ENCODE measurements at regions not wholly inside any gene's neighbourhood (a gene's known extent, or its start where the extent isn't known, plus 50 kb on each side); places are given as distances from the start of the nearest gene placed in this dataset.
"Not testable (repeated sequence)": the region's sequence is repeated elsewhere in the genome, so short reads cannot be mapped to it uniquely, and the experiment has no call there.

- Histone ChIP-seq H3K36me3 (no peaks in the 10 kb centered on the region), H3K9me3 (no peaks in the 10 kb centered on the region), H3K27me3 (no peaks in the 10 kb centered on the region), H3K27ac (no peak overlapping the region), H3K4me3 (no peak overlapping the region), H3K4me1 (no peaks in the 10 kb centered on the region)
- WGBS, 2 donors: 56 to 87% methylated on average over 4 of the region's 4 CpGs
- ATAC-seq (ENCODE audit: low FRiP score in 2 of 2) (no peak), DNase-seq (no peak)
- TF ChIP-seq POLR2AphosphoS5 (IDR thresholded peaks at IDR 0.05) (no peak), EP300 (IDR thresholded peaks at IDR 0.05) (no peak), POLR2A (IDR thresholded peaks at IDR 0.05) (no peak), CTCF (IDR thresholded peaks at IDR 0.05) (no peak)
Measured at GRCh38 chr6:3963426-3963825, 114.3 kb downstream of the FAM50B start.

GRCh38 chr6:3965071-3965718, 113.7 kb downstream of the FAM217A start:
- Histone ChIP-seq H3K4me1 (no peaks in the 10 kb centered on the region), H3K27me3 (no peaks in the 10 kb centered on the region), H3K9me3 (no peaks in the 10 kb centered on the region), H3K36me3 (no peaks in the 10 kb centered on the region), H3K27ac (no peak overlapping the region), H3K4me3 (no peak overlapping the region)
- no peak for TF ChIP-seq POLR2AphosphoS5 (IDR thresholded peaks at IDR 0.05)
- no peak for TF ChIP-seq EP300 (IDR thresholded peaks at IDR 0.05)
- no peak for TF ChIP-seq POLR2A (IDR thresholded peaks at IDR 0.05)
- TF ChIP-seq CTCF (IDR thresholded peaks at IDR 0.05): no peak
- DNase-seq (no peak), ATAC-seq (ENCODE audit: low FRiP score in 2 of 2) (no peak)
- 76 to 84% methylated on average over 12 of the region's 12 CpGs for WGBS, 2 donors

DNA sequence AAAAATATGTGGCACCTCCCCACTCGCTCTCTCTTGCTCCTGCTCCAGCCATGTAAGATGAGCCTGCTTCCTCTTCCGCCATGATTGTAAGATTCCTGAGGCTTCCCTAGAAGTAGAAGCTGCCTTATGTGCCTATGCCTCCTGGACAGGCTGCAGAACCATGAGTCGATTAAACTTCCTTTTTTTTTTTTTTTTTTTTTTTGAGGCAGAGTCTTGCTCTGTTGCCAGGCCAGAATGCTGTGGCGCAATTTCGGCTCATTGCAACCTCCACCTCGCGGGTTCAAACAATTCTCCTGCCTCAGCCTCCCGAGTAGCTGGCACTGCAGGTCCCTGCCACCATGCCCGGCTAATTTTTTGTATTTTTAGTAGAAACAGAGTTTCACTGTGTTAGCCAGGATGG, 112.5 kb downstream of the FAM217A start:
- no peaks in the 10 kb centered on the region for H3K4me1 ChIP-seq
- no peak for ATAC-seq (ENCODE audit: low FRiP score in 2 of 2)
- H3K4me3 ChIP-seq: no peak overlapping the region
- H3K36me3 ChIP-seq: no peaks in the 10 kb centered on the region
- 89% methylated on average over 9 of the region's 9 CpGs for WGBS, 2 donors
- H3K27me3 ChIP-seq: no peaks in the 10 kb centered on the region
- H3K9me3 ChIP-seq: no peaks in the 10 kb centered on the region
- DNase-seq: no peak
- TF ChIP-seq POLR2AphosphoS5 (IDR thresholded peaks at IDR 0.05) (no peak), CTCF (IDR thresholded peaks at IDR 0.05) (no peak), POLR2A (IDR thresholded peaks at IDR 0.05) (no peak), EP300 (IDR thresholded peaks at IDR 0.05) (no peak)
- no peak overlapping the region for H3K27ac ChIP-seq

GRCh38 chr6:3970097-3970496, 108.8 kb downstream of the FAM217A start:
- WGBS, 2 donors: 93 to 100% methylated on average over 5 of the region's 5 CpGs

DNA sequence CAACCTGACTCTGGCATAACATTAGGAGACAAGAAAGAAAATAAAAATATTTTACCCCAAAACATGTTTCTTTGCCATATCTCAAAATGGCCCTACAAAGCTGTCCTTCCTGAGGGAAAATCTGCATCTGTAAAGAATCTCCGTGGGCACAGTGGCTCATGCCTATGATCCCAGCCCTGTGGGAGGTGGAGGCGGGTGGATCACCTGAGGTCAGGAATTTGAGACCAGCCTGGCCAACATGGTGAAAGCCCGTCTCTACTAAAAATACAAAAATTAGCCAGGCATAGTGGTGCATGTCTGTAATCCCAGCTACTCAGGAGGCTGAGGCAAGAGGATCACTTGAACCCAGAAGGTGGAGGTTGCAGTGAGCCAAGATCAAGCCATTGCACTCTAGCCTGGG, 105.8 kb downstream of the FAM217A start:
- H3K9me3 ChIP-seq; H3K27me3 ChIP-seq; H3K4me1 ChIP-seq; DNase-seq; H3K4me3 ChIP-seq; ATAC-seq (ENCODE audit: low FRiP score in 2 of 2); H3K27ac ChIP-seq; H3K36me3 ChIP-seq: not testable (repeated sequence)
- WGBS, 2 donors: 82 to 97% methylated on average over 3 of the region's 3 CpGs

More at GRCh38 chr6:3970097-3970496, 108.8 kb downstream of the FAM217A start:
- Histone ChIP-seq H3K4me3 (no peak overlapping the region), H3K27me3 (no peaks in the 10 kb centered on the region), H3K36me3 (no peaks in the 10 kb centered on the region), H3K9me3 (no peaks in the 10 kb centered on the region), H3K27ac (no peak overlapping the region), H3K4me1 (no peaks in the 10 kb centered on the region)
- TF ChIP-seq POLR2A (IDR thresholded peaks at IDR 0.05): no peak
- no peak for TF ChIP-seq CTCF (IDR thresholded peaks at IDR 0.05)
- TF ChIP-seq EP300 (IDR thresholded peaks at IDR 0.05): no peak
- no peak for TF ChIP-seq POLR2AphosphoS5 (IDR thresholded peaks at IDR 0.05)
- DNase-seq (no peak), ATAC-seq (ENCODE audit: low FRiP score in 2 of 2) (no peak)

Data from upper lobe of left lung (tissue), 6 donors.